ENCODE measurements at regions not wholly inside any gene's neighbourhood (a gene's known extent, or its start where the extent isn't known, plus 50 kb on each side); places are given as distances from the start of the nearest gene placed in this dataset.

- TF ChIP-seq, protein P1, sequence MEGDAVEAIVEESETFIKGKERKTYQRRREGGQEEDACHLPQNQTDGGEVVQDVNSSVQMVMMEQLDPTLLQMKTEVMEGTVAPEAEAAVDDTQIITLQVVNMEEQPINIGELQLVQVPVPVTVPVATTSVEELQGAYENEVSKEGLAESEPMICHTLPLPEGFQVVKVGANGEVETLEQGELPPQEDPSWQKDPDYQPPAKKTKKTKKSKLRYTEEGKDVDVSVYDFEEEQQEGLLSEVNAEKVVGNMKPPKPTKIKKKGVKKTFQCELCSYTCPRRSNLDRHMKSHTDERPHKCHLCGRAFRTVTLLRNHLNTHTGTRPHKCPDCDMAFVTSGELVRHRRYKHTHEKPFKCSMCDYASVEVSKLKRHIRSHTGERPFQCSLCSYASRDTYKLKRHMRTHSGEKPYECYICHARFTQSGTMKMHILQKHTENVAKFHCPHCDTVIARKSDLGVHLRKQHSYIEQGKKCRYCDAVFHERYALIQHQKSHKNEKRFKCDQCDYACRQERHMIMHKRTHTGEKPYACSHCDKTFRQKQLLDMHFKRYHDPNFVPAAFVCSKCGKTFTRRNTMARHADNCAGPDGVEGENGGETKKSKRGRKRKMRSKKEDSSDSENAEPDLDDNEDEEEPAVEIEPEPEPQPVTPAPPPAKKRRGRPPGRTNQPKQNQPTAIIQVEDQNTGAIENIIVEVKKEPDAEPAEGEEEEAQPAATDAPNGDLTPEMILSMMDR (IDR thresholded peaks at IDR 0.05; ENCODE audit: low read depth, low read length): no peak
- TF ChIP-seq EZH2phosphoT487 (IDR thresholded peaks at IDR 0.05; ENCODE audit: low read depth): no peak
Observed at GRCh38 chr7:67791918-67792317, 795.3 kb downstream of the TYW1 start.

All from OCI-LY3 (cell line).